NOMO-1 treated with dmso at 0.1 percent for 144 hours (cell line): ENCODE measurements at regions not wholly inside any gene's neighbourhood (a gene's known extent, or its start where the extent isn't known, plus 50 kb on each side); places are given as distances from the start of the nearest gene placed in this dataset.
A peak's percentile ranks its signal among the peaks of the same experiment; 100 is the strongest.
"Not testable (repeated sequence)": the region's sequence is repeated elsewhere in the genome, so short reads cannot be mapped to it uniquely, and the experiment has no call there.

Experiments used
- DNase-seq: peaks from one replicate; lab custom pipeline; 2025; ENCODE audit not compliant: unreplicated experiment; lab: John Stamatoyannopoulos, UW

DNA sequence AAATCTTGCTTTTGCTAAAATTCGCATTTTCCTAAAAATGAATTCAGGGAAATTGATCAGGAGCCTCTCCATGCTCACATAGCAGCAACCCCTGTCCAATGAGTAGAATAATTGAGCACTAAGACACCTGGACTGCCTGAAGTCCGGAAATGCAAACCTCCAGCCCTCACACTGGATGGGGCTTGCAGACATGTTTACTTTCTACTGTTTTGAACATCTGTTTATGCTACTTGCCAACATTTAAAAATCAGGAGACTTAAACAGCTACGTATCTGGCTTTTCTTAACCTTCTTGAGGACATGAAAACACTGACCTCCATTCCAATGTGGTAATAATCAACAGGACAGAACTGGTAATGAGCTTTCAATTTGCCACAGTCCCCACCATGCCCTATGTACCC lies 184.4 kb downstream of the SHOX2 start:
- DNase-seq, result no peak

DNA sequence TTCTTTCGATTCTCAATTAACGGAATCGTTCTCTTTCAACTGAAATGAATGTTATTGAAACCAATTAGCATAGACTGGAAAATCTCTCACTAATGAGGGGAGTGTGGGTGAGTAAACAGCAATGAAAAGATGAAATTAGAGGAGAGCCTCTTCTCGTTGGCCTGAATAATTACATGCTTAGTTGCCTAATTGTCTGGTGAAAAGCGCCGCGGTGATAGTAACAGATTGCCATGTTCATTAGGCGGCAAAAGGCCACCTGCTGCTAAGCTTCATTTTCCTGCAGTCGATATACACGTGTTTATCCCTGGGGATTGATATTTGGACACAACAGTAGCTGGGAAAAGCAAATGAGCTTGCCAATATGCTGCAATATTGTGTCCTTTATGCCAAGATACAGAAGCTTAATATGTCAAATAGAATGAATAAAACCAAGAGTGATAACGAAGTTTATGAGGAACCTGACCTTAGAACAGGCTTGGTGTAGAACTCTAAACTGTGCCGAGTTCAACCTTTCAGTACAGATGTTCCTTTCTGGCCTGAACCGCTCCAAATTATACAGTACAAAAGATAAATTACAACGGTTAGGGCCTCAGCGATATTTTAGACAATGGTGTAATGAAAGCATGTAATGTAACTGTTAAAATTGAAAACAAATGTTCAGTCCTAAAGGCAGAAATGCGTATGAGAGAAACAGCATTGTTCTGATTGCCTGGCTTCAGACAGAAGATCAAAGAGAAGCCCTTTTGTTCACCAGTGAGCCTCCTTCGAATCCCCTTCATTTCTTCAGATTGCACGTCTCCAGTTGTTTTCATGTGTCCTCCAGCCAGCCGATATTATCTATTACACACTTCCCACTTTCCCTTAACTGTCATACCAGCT lies 185.2 kb downstream of the SHOX2 start:
- no peak for DNase-seq

DNA sequence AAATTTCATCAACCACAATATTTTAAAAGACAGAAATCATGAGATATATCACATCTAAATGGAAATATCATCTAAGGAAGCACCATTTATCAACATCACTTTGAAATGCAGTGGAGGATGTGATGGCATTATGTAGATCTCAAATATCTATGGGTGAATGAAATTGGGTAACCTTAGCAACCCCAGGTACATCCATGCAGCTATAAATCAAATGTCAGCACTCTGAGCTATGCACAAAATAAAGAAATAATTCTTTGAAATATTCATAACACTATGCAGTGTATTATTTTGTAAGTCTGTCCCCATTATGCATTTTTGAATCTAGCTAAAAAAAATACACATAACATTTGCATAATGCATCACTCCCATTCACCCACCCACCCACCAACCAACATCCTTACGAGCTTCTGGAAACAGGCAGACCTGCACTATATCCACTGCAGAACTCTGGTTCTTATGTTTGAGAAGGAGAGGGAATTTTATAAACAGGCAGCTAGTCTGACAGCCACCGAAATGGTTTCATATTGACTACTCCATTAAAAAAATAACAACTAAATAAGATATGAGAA lies 186.8 kb downstream of the SHOX2 start:
- no peak for DNase-seq

DNA sequence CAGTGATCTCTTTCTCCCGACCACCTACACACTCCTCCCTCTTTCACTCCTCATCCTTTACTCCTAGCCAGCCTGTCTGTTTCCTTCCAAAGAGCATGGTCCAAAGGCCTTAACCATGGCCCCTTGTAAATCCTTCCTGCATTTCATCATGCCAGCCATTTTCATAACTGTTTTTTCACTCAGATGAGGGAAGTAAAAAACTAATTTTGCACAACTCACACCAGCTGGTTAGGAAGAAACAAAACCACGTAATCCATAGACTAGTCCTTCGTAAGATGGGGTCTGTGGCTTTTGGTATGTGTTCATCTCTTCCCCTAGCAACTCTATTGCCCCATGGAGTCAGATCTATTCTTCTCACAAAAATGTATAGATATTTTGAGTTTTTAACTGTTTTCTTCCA lies 187.8 kb downstream of the SHOX2 start:
- DNase-seq, result peak; percentile 67

DNA sequence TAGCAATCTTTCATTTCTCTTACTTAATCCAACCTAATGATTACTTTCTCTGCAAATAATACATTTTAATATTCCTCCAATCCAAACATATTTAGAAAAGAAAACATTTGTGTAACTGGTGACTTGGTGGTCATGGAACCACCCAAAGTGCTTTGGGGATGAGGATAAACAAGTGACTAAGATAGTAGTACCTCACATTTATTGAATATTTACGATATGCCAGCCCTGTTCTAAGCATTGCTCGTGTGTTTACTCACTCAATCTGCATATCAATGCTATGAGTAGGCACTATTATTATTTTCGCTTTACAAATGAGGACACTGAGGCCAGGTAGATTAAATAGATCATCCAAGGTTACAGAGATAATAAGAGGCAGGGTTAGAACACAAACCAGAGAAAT lies 189.5 kb downstream of the SHOX2 start:
- no peak for DNase-seq

DNA sequence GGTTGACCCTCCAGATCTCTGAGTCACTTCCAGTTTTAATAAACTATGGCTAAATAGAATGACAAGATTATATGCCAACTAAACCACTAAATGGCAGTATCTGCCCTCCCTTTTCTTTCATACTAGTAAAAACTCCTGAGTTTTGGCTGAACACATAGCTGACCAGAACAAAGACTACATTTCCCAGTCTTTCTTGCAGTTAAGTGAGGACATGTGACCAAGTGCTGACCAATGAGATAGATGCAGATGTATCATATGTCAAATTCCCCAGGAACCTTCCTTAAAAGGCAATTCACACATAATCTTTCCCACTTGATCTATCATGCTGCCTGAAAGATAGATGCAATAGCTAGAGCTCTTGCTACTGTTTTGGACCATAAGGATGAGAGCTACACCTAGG lies 191.3 kb downstream of the SHOX2 start:
- DNase-seq, result no peak

DNA sequence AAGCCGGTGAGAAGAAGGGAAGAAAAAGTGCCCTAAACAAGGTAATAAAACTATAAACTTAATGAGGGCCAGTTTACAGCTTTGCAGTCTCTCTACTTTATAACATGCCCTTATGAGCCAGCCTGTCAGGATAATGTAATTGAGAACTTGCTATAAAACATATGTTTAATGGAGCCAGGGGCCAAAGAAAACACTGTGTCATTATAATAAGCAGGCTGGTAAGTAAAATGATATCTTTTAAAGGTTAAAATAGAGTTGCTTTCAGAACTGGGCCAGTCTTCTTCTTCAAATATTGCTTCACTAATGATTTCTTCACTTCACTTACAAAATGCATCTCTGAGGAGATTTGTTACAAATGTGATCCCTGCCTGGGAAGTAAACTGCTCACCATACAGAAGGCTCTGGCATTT lies 192.5 kb downstream of the SHOX2 start:
- no peak for DNase-seq

DNA sequence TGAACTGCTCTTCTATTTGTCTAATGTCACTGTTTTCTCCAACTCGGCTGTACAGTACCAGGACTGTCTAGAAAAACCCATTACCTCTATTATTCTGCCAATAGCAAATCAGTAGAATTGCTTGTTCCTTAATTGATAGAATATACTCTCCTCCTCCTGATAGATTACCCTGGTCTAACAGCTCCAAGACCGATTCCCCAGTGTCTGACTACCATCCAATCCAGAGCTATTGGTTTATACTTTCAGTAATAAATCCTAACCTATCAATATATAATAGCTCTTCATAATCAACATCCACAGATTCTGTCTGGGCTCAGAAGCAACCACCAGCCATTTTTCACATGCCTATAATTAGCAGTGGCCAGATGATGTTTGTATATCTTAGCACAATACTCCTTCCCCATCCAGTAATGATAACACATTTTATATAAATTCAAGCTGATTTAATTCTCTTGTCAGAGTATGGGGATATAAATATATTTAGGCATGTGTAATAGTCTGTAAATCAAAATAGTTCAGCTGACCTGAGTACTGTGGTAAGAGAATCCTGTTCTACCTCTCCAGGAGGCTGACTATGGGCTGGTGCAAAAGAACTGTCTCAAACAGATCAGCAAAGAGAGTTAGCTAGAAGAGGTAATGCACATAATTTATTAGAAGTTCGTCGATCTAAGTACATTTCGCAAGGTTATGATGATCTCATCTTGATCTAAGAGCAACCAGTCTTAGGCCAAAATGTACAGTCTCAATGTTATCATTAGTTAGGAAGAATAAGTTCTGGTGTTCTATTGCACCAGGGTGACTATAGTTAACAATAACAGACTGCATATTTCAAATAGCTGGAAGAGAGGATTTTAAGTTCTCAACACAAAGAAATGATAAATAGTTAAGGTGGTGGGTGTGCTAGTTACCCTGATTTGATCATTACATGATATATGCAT lies 193.4 kb downstream of the SHOX2 start:
- DNase-seq, result no peak

DNA sequence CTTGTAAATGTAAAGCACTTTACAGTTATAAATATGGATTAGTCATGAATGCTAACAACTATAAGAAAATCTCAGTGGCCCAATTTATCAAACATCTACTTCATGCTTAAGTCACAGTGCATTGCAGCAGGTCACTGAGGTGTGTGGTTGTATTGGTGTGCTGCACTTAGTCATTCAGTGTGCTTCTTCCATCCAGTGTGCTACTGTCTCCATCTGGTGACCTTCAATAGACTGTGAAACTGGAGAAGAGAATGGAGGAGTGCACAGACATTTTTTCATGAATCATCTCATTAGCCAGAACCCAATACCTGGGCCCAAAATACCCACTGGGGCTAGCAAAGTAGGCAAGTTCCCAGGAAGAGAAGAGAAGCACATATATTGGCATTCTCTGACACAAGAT lies 199.6 kb downstream of the SHOX2 start:
- DNase-seq, result no peak

DNA sequence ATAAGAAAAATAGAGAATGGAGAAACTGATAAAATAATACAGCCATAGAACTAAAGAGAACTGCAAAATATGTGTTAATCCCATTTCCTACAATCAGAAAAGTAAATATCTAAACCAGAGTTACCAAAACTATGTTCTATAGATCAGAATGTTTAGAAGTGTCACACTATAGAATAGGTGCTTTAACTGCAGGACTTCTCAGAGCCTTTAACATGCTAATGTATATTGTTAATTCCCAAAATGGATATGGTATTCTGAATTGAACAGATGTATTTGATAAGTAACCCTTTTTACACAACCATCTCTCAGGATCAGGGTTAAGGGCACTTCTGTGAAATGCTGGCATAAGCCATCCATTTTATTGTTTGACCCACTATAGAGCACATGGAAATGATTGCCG lies 200.3 kb downstream of the SHOX2 start:
- DNase-seq, result no peak

DNA sequence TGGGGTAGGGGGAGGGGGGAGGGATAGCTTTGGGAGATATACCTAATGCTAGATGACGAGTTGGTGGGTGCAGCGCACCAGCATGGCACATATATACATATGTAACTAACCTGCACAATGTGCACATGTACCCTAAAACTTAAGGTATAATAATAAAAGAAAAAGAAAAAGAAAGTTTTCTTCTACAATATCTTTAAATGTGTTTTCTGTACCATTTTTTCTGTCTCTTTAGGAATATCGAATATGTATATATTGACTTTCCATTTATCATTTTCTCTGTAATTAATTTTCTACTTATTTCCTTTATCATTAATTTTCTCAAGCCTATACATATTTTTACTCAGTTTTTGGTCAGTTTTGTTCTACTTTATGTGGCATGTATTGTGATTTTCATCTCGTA lies 203.5 kb downstream of the SHOX2 start:
- DNase-seq, result not testable (repeated sequence)

DNA sequence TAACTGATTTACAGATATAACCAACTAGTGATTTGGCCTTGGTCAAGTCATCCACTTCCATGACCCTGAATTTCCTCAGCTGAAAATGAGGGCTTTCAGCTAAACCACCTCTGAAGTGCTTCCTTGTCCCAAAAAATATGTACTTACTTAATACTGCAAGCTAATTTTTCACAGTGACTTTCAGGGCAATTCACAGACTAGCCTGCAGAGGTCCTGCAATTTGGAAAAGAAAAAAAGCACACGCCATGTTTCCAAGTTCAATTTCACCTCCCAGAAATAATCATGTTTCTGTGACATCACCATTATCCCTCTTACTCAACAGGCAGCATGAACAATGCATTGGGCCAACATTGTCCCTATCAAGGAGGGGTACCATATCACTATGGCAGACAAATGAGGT lies 218.2 kb downstream of the SHOX2 start:
- DNase-seq, result no peak

DNA sequence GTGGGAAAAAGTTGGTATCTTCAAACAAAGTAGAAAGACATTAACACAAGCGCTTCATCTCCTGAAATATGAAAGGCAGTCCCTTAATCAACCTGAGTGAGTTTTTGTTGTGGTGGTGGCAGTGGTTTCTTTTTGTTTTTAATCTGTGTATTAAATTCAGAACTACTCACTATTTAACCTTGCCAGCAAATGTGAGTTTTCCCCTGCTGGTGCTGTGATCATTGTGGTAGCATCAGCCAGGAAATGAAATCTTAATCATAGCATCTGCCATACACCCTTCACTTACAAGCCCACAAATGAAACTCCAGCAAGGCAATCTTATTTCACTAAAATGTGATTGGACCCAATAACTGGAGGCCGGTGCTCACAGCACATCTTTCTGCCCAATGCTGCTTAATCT lies 229.7 kb downstream of the SHOX2 start:
- no peak for DNase-seq

DNA sequence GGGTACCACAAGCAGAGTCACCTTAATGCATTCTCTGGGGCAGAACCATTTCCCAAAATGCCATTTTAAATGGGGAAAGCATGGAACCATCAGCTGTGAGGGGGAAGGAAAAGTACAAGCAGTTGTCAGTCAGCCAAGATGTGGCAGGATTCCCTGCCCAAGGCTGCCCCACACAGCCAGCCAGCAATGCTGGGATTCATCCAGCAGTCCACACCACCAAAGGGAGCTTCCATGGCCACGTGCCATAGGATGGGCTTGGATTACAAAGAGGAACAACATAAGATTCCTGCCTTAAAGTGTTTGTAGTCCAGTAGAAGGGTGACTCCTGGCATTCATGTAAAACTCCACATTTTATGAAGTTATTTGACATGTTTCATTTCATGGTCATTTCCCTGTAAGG lies 233.3 kb downstream of the SHOX2 start:
- DNase-seq, result no peak

DNA sequence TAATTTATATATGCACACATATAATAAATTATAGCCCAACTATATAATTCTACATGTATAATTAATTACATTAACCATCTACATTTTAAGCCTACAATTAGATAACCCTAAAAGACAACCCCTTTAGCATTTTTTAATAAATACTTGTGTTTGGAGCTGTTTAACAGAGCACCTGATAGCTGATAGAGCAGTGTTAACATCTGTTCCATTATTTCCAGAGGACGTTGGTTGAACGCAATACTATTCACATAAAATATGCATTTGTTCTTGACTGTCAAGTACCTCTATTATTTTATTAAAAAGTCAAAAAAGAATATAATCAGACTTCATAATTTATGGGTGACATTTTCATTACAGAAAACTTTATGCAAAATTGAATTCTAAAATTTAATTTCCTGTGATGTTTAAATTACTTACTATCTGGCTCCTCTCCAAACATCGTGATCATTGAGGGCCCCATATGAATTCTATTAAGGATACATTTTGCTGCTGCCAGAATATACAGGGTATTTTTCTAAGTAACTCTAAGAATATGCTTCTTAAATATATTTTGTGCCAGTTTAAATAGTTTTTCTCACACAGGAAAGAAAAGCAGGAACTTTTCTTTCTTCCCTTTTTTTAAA lies 234.3 kb downstream of the SHOX2 start:
- DNase-seq, result no peak

DNA sequence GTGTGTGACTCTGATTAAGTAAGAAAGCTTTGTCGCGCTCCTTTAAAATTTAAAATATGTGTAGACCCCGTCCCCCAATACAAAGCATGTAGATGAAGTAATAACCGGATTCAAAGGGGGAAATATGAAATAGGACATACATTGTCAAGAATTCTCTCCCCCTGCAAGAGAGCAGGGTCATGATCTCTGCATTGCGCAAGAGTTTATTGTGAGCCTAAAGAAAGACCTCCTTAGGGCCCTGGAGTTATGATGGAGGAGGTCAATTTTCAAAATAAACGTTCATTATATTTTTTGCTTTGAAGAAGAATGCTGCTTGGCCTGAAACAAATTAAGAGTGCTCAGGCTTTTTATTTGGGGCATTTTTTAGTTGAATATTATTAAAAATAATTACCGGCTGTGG lies 235.0 kb downstream of the SHOX2 start:
- no peak for DNase-seq

DNA sequence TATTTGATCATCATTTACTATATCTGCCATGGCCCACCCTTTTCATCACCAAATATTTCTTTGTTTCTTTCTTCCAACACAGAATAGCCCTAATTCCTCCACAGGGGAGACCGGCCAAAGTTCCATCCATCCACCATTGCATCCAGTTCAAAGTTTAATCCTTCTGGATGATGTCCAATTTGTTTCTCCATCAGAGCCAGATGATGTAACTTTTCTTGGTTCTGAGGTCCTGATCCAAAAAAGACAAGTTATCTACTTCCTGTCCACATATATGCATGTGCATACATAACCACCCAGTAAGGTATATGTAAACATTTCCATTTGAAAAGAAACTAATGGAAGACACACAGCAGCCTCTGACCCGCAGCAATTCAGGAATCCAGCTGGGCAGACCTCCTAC lies 237.3 kb downstream of the SHOX2 start:
- no peak for DNase-seq

DNA sequence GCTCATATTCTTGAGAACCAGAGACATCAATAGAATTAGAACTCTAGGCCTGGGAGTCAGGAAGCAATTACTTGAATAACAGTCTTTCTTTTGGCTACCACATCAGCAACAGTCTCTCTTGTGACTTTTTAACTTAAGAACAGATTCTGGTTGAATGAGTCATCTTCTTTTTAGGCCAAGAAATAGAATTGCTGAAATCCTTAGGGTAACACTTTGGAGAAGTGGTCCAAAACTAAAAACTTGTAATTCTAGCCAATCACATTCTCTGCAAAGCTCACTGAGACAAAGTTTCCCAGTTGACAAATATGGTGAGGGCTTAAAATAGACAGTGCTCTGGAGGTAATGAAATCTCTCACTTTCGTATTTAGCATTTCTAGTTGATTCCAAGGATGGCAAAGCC lies 238.0 kb downstream of the SHOX2 start:
- DNase-seq, result no peak

DNA sequence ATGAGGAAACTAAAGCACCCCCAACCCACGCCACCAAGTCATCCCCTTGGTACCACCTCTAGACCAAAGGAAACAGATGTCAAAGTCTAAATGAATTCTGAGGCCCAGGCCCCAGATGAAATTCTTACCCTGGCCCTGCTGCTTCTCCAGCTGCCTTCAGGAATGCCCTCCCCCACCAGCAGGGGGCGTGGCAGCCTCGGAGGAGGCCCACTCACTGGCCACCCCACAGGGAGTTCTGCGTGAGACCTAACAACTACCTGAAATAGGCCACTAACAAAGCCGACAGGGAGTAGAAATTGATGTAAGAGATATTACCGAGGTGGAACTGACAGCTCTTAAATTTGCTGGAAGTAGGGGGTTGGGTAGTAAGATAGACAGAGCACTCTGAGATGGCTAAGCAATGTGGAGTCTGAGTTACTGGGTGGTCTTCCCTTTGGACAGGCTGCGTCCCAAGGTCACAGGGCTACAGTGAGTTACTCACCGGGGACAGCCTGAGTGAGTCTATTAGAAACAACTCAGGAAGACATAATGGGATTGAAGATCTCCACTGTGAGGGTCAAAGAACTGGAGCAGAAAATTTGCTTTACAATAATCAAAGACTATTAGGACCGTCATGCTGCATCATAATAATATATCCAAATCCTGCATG lies 240.7 kb downstream of the SHOX2 start:
- DNase-seq, result peak; percentile 61

DNA sequence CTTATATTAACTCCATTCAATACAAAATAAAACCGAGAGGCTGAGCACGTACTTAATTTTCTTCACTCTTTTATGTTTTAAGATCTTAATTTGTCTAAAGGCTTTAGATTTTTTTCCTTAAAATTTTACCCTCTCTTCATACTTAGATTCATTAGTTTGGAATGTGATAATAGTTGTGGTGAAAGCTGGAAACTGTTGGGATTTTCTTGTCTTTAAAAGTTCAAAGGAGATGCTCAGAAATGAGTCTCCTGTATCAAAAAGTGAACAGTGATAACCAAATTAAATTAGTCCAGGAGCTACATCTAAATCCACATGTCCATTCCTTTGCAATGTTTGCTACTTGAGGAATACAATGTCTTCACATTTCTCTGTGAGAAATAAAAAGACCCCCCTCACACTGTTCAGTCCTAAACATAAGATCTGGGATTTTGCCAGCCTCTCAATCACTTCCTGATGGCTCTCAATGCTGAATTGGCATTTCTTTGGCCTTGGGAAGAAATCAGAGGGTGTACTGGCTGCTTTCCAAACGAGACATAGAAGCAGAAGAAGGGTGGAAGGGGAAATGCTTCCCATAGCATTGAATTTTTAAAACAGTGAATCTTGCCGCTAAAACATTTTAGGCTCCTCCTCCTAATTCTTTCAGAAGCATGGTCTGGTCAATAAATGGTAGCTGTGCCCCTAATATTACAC lies 245.0 kb downstream of the SHOX2 start:
- no peak for DNase-seq
